ENCODE measurements at regions not wholly inside any gene's neighbourhood (a gene's known extent, or its start where the extent isn't known, plus 50 kb on each side); places are given as distances from the start of the nearest gene placed in this dataset.

DNA sequence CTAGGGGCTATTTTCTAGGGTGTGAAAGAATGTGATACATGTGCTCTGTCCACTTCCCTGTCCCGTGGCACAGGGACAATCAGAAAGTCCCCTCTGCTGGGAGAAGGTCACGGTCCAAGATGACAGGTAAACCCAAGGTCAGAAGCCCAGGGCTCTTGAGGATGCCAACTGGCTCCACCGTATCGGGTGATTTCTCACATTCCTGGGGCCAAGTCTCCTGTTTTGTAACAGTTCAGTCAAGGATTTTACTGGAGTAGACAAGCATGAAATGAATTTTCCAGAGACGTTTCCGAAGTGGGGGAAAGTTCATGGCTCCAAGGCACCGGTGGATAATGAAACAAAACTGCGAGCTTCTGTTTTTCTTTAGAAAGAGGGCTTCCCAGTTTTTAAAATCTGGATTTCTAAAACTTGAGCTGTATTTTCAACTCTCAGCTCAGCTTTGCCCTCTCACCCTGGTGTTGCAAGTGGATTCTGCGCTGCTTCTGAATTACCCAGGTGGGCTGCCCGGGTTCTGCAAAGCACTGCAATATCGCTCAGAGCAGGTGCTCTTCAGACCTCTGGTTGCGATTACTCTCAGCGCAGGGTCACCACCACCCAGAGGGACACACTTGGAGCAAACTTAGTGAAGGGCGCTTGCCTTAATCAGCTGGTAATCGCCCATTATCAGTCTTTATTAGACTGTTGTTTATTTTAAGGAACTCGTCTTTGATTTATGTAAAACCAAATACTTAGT, 64.4 kb upstream of the TMEM170B start:
- H3K9ac ChIP-seq: no peak overlapping the region
- H3K27me3 ChIP-seq (ENCODE audit: insufficient read depth): no peaks in the 10 kb centered on the region
- H4K20me1 ChIP-seq (ENCODE audit: insufficient read depth): no peaks in the 10 kb centered on the region
- no peaks in the 10 kb centered on the region for H3K9me2 ChIP-seq
- H2AFZ ChIP-seq (ENCODE audit: low read depth): no peak overlapping the region
- no peaks in the 10 kb centered on the region for H3F3A ChIP-seq (replicated peaks; ENCODE audit: insufficient read depth)
- CTCF ChIA-PET: interaction anchor here (1.3 kb wide), 1 partner anchor 23 kb away, joined by 5 read pairs; no protein-coding TSS in a partner anchor
- no peaks in the 10 kb centered on the region for H3K36me3 ChIP-seq (replicated peaks in 1 of 2; ENCODE audit: control insufficient read depth in 1 of 2, insufficient read depth in 2 of 2, low read length in 1 of 2)
- no peak overlapping the region for H3K4me2 ChIP-seq
- H3K9me3 ChIP-seq: no peaks in the 10 kb centered on the region
- 80% methylated on average over 16 of the region's 16 CpGs for WGBS (ENCODE audit: low lambda C conversion rate)
- H3K27ac ChIP-seq (ENCODE audit: low read depth in 2 of 2, low read length in 1 of 2): no peak overlapping the region
- DNase-seq: no peak
- no peaks in the 10 kb centered on the region; a peak in 1 of 4 replicates for H3K4me1 ChIP-seq (ENCODE audit: control insufficient read depth in 1 of 2, insufficient read depth in 2 of 2, low read depth in 1 of 2, low read length in 1 of 2)
- POLR2A ChIA-PET: no interaction called here
- no peak overlapping the region for H3K4me3 ChIP-seq (ENCODE audit: low read depth in 2 of 2, low read length in 1 of 2)
- no peak for TF ChIP-seq GABPA (IDR thresholded peaks at IDR 0.05; ENCODE audit: low read depth)
- TF ChIP-seq RXRA (IDR thresholded peaks at IDR 0.05; ENCODE audit: borderline replicate concordance, low read depth): no peak
- no peak for TF ChIP-seq SIN3A (IDR thresholded peaks at IDR 0.05; ENCODE audit: borderline replicate concordance, low read depth, low read length)
- no peak for TF ChIP-seq ELF1 (IDR thresholded peaks at IDR 0.05)
- TF ChIP-seq RCOR1 (IDR thresholded peaks at IDR 0.05; ENCODE audit: low read length): no peak
- TF ChIP-seq YY1 (IDR thresholded peaks at IDR 0.05; ENCODE audit: low read depth): no peak
- TF ChIP-seq MXI1 (IDR thresholded peaks at IDR 0.05; ENCODE audit: low read depth, low read length): no peak
- TF ChIP-seq EP300 (IDR thresholded peaks at IDR 0.05; ENCODE audit: borderline replicate concordance in 1 of 2, low read depth in 1 of 2, low read length in 1 of 2): no peak
- no peak for TF ChIP-seq NRF1 (IDR thresholded peaks at IDR 0.05; ENCODE audit: low read depth, low read length)
- H3K79me2 ChIP-seq (ENCODE audit: insufficient read depth): no peaks in the 10 kb centered on the region

DNA sequence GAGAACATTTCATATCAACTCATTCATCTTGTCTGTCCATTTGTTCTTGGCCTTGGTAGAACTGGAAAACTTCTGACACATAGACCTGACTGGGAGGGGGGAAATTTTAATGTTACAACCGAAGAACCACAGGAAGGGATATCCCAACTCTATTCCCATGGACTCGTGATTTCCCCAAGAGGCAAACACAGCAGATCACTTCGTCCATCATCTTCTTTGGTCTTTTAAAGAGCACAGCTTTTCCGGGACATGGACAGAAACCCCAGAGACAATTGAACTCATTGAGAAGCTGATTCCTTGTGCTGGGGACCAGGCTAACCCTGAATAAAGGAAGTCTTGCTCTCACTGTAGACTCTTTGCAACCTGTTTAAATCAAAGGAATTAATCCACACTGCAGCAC, 66.3 kb upstream of the TMEM170B start:
- no peaks in the 10 kb centered on the region for H3K36me3 ChIP-seq (replicated peaks in 1 of 2; ENCODE audit: control insufficient read depth in 1 of 2, insufficient read depth in 2 of 2, low read length in 1 of 2)
- WGBS (ENCODE audit: low lambda C conversion rate): 78% methylated on average over 4 of the region's 4 CpGs
- H3F3A ChIP-seq (replicated peaks; ENCODE audit: insufficient read depth): no peaks in the 10 kb centered on the region
- no peaks in the 10 kb centered on the region for H3K9me2 ChIP-seq
- H3K4me2 ChIP-seq: no peak overlapping the region
- ChIA-PET CTCF (interaction anchor here (1.6 kb wide), 1 partner anchor 25 kb away, joined by 7 read pairs; no protein-coding TSS in a partner anchor), POLR2A (no interaction called here)
- no peak for DNase-seq
- no peaks in the 10 kb centered on the region for H4K20me1 ChIP-seq (ENCODE audit: insufficient read depth)
- H3K79me2 ChIP-seq (ENCODE audit: insufficient read depth): no peaks in the 10 kb centered on the region
- H3K9me3 ChIP-seq: no peaks in the 10 kb centered on the region
- TF ChIP-seq RAD21 (IDR thresholded peaks at IDR 0.05; ENCODE audit: low read length): no peak
- H3K27ac ChIP-seq (ENCODE audit: low read depth in 2 of 2, low read length in 1 of 2): no peak overlapping the region
- no peak overlapping the region for H3K4me3 ChIP-seq (ENCODE audit: low read depth in 2 of 2, low read length in 1 of 2)
- H3K27me3 ChIP-seq (ENCODE audit: insufficient read depth): no peaks in the 10 kb centered on the region
- H2AFZ ChIP-seq (ENCODE audit: low read depth): no peak overlapping the region
- H3K9ac ChIP-seq: no peak overlapping the region
- H3K4me1 ChIP-seq (ENCODE audit: control insufficient read depth in 1 of 2, insufficient read depth in 2 of 2, low read depth in 1 of 2, low read length in 1 of 2): no peaks in the 10 kb centered on the region; a peak in 1 of 4 replicates

DNA sequence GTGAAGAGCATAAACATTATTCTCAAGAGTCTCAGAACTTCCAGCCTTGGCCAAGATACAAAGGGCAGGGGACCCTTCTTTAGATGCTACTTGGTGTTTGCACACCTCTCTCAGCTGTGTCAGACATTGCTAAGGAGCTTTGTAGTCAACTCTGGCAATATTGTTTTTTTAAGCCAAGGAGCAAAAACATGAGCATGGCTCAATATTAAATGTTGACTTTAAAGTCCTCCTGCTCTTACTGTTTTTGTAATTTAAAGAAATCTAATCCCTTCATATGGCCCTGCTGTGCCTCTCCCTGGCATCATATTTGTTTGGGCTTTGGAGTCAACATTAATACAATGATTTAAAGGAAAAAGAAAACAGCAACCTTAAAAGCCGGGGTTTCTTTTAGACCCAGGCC, 67.9 kb upstream of the TMEM170B start:
- Histone ChIP-seq H2AFZ (ENCODE audit: low read depth) (no peak overlapping the region), H3K4me1 (ENCODE audit: control insufficient read depth in 1 of 2, insufficient read depth in 2 of 2, low read depth in 1 of 2, low read length in 1 of 2) (no peaks in the 10 kb centered on the region; a peak in 1 of 4 replicates), H3K9me3 (no peaks in the 10 kb centered on the region), H3K9me2 (no peaks in the 10 kb centered on the region), H3K4me3 (ENCODE audit: low read depth in 2 of 2, low read length in 1 of 2) (no peak overlapping the region), H4K20me1 (ENCODE audit: insufficient read depth) (no peaks in the 10 kb centered on the region), H3K79me2 (ENCODE audit: insufficient read depth) (no peaks in the 10 kb centered on the region), H3K9ac (no peak overlapping the region), H3F3A (replicated peaks; ENCODE audit: insufficient read depth) (no peaks in the 10 kb centered on the region), H3K27ac (ENCODE audit: low read depth in 2 of 2, low read length in 1 of 2) (no peak overlapping the region), H3K36me3 (replicated peaks in 1 of 2; ENCODE audit: control insufficient read depth in 1 of 2, insufficient read depth in 2 of 2, low read length in 1 of 2) (no peaks in the 10 kb centered on the region), H3K4me2 (no peak overlapping the region), H3K27me3 (ENCODE audit: insufficient read depth) (no peaks in the 10 kb centered on the region)
- 89% methylated on average over 1 of the region's 1 CpG for WGBS (ENCODE audit: low lambda C conversion rate)
- CTCF ChIA-PET: no interaction called here
- no peak for DNase-seq
- POLR2A ChIA-PET: no interaction called here
- TF ChIP-seq, protein P1, sequence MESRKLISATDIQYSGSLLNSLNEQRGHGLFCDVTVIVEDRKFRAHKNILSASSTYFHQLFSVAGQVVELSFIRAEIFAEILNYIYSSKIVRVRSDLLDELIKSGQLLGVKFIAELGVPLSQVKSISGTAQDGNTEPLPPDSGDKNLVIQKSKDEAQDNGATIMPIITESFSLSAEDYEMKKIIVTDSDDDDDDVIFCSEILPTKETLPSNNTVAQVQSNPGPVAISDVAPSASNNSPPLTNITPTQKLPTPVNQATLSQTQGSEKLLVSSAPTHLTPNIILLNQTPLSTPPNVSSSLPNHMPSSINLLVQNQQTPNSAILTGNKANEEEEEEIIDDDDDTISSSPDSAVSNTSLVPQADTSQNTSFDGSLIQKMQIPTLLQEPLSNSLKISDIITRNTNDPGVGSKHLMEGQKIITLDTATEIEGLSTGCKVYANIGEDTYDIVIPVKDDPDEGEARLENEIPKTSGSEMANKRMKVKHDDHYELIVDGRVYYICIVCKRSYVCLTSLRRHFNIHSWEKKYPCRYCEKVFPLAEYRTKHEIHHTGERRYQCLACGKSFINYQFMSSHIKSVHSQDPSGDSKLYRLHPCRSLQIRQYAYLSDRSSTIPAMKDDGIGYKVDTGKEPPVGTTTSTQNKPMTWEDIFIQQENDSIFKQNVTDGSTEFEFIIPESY (IDR thresholded peaks at IDR 0.05; ENCODE audit: borderline replicate concordance, low read depth): no peak
- TF ChIP-seq NFIC (IDR thresholded peaks at IDR 0.05; ENCODE audit: borderline replicate concordance) (no peak), EP300 (IDR thresholded peaks at IDR 0.05; ENCODE audit: borderline replicate concordance in 1 of 2, low read depth in 1 of 2, low read length in 1 of 2) (no peak), USF1 (IDR thresholded peaks at IDR 0.05; ENCODE audit: borderline replicate concordance, low read depth) (no peak), MAX (IDR thresholded peaks at IDR 0.05; ENCODE audit: low read depth) (no peak), SIN3A (IDR thresholded peaks at IDR 0.05; ENCODE audit: borderline replicate concordance, low read depth, low read length) (no peak), FOSL2 (IDR thresholded peaks at IDR 0.05; ENCODE audit: borderline replicate concordance, low read depth) (no peak), GABPA (IDR thresholded peaks at IDR 0.05; ENCODE audit: low read depth) (no peak)
